SK-N-DZ (cell line): ENCODE measurements at regions not wholly inside any gene's neighbourhood (a gene's known extent, or its start where the extent isn't known, plus 50 kb on each side); places are given as distances from the start of the nearest gene placed in this dataset.

Experiments used
- DNase-seq: peaks from one replicate; pipeline ENCODE4 v3.0.0-alpha.2; 2015; ENCODE audit warnings: low spot score

GRCh38 chr2:120440521-120441350 is 94.8 kb downstream of the INHBB start:
- DNase-seq, result no peak

DNA sequence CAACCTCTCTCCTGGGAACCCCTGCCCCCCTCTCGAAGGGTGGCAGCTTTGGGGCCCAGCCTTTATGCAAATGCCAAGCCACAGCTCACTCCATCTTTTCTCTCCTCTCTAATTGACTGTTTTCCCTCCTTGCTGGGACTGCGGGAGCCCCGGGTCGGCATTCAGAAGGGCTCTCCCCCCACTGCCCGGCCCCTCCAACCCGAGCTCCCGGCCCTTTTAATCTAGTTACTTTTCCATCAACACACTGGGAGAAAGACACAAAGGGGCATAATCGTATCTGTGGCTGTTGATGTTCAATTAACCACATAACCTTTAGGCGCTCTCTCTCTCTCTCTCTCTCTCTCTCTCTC is 95.4 kb downstream of the INHBB start:
- DNase-seq, result no peak

GRCh38 chr2:120441744-120442471 is 96.0 kb downstream of the INHBB start:
- no peak for DNase-seq

DNA sequence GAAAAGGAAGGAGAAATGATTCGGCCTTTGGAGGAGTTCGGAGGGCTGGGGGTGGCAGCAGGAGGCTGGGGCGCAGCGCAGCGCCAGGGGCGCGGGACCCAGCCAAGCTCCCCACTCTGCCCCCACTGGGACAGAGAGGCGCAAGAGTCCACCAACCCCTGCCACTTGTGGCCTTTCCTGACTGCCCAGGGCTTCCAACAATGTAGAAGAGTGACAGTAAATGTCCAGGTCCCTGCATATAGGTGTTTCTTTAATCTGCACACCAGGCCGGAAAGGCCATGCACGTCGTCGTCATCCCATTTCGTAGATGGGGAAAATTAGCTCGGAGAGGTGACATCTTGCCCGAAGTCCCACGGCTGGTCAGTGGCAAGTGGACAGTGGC is 96.6 kb downstream of the INHBB start:
- no peak for DNase-seq

GRCh38 chr2:120442923-120443571 is 97.1 kb downstream of the INHBB start:
- DNase-seq, result no peak

DNA sequence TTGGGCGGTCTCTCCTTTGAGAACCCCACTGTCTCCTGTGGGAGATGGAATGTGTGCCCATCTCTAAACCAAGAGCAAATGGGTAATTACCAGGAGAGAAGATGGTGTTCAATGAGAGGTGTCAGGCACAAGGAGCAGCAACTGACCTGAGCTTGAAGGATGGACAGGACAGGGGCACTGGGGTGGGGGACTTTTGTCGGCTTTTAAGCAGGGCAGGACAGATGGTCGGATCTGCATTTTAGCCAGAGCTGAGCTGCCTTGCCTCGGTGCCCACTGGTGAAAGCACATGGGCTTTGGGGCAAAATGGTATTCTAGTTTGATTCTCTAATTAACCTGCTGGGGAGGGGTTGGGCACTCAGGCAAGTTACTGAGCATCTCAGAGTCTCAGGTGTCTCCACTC is 98.0 kb downstream of the INHBB start:
- no peak for DNase-seq

DNA sequence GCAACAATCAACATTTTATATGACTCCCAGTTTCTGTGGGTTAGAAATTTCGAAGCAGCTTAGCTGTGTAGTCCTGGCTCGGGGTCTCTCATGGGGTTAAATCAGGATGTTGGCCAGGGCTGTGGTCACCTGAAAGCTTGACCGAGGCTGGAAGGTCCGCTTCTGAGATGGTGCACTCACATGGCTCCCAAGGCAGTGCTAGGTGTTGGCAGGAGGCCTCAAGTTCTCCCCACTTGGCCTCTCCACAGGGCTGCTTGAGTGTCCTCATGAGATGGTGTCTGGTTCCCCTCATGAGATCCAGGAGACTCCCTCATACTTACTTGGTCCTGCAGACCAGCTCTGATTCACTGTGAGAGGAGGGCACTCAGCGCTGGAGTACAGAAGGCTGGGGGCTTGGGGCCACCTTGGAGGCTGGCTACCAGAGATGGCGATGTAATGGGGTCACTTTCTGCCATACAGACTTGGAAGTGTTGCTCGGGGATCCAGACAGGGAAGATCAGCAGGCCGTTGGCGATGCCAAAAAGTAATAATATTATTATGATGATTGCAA is 98.8 kb downstream of the INHBB start:
- DNase-seq, result no peak

GRCh38 chr2:120445449-120446143 is 99.7 kb downstream of the INHBB start:
- DNase-seq, result no peak

- DNase-seq, result no peak
Measured at GRCh38 chr2:120446236-120447126, 100.5 kb downstream of the INHBB start.

DNA sequence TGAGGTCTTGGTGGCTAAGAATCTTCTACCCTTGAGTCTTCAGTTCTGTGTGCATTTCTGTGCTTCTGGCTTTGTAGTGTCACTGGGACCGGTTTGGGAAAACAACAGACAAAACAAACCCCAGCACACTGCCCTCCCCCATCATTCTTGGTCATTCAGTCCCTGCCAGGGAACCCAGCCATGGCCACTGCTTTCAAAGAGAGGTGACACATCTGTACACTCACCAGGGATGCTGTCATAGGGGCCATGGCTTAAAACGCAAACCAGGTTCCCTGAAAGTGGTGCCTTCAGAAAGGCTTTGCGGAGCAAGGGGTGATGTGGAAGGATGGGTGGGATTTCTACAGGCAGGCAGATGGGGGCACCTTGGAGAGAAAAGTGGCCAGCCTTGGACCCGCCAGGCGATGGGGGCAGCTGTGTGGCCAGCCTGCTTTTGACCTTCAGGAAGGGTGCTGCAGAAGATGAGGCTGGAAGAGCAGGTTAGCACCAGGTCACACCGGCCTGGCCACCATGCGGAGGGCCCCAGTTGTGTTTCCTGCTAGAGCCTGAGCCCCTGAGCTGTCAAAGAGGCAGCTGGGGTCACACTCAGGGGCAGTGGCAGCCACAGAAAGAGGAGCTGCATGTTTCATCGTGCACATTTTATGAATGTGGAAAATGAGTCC is 101.3 kb downstream of the INHBB start:
- no peak for DNase-seq

GRCh38 chr2:120448436-120448835 is 102.5 kb downstream of the INHBB start:
- no peak for DNase-seq

- no peak for DNase-seq
Measured at GRCh38 chr2:120448961-120449810, 103.2 kb downstream of the INHBB start.

GRCh38 chr2:120450196-120450820 is 104.4 kb downstream of the INHBB start:
- no peak for DNase-seq

DNA sequence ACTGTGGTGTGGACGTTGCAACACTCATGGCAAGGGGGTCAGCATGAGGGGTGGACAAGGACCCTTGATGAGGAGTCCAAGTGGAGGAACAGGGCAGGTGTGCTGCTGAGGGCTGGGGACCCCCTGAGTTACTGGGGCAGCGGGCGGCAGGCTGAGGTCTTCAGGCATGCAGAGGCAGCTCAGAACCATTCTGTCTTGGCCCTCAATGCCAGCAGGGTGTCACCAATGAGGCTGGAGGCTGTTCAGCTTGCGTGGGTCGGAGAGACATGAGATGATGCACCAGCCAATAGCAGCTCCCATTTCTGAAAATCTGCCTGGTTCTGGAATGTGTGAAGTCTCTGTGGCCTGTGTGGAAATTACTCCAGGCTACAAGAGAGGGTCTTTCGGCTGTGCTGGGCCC is 105.4 kb downstream of the INHBB start:
- no peak for DNase-seq

- no peak for DNase-seq
Measured at GRCh38 chr2:120452131-120452530, 106.2 kb downstream of the INHBB start.

- DNase-seq, result no peak
Measured at GRCh38 chr2:120452945-120453634, 107.2 kb downstream of the INHBB start.

DNA sequence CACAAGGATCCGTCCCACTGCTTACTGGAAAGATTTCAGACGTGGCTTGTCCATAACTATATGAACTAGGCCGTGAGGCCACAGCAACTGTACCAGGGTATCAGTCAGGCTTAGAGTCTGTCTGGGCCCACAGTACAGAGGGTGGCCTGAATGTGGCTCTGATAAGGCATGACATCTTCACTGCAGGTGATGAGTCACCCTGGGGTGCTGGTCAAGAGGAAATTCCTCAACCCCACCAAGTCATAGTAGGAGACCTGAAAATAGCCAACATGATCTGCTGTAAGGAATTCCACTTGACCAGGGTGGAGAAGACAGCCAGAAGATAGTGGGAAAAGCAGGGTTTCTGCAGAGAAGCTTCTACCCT is 107.7 kb downstream of the INHBB start:
- no peak for DNase-seq
